ENCODE measurements at regions not wholly inside any gene's neighbourhood (a gene's known extent, or its start where the extent isn't known, plus 50 kb on each side); places are given as distances from the start of the nearest gene placed in this dataset.

- TF ChIP-seq EZH2 (IDR thresholded peaks at IDR 0.05; ENCODE audit: insufficient read depth, low read length): no peak
- no peak for TF ChIP-seq CTCF (IDR thresholded peaks at IDR 0.05; ENCODE audit: insufficient read depth, low read depth, low read length)
Measured at GRCh38 chr13:78787190-78787589, 128.2 kb upstream of the OBI1 start.

Data from astrocyte (in vitro differentiated cells and primary cell).